Endothelial cell of umbilical vein (primary cell): ENCODE measurements at regions not wholly inside any gene's neighbourhood (a gene's known extent, or its start where the extent isn't known, plus 50 kb on each side); places are given as distances from the start of the nearest gene placed in this dataset.

Experiments
- BruUV-seq: library from RNA; stranded (reverse); fragments of 400-500 nt; replicated peaks from 2 replicates; lab custom pipeline; 2021; lab: Mats Ljungman, UMichigan
- CTCF ChIA-PET: fragments of 300-600, 350-600 bp; sonication (Branson Sonifier 250); formaldehyde crosslinking; loops from one replicate; lab custom pipeline; 2021; ENCODE audit warnings: antibody characterized with exemption, inconsistent platforms; lab: Charles Lee
- POLR2A ChIA-PET: fragments of 300-600, 350-600 bp; sonication (Branson Sonifier 250); formaldehyde crosslinking; loops from one replicate; lab custom pipeline; 2021; ENCODE audit warnings: antibody characterized with exemption, inconsistent platforms; lab: Charles Lee
- DNase-seq: peaks from one replicate; pipeline ENCODE4 v3.0.0-alpha.2; 2011; ENCODE audit warnings: low read depth, low spot score
- FAIRE-seq: peaks from 2 replicates; lab custom pipeline; 2011; peaks lifted over from hg19 to GRCh38; lab: Jason Lieb, UNC
- H2AFZ ChIP-seq: 2 replicates; pipeline ENCODE4 v1.6.0; 2012; ENCODE audit warnings: low read depth, low read length, control low read depth, inconsistent platforms
- H3K27ac ChIP-seq: 2 replicates; pipeline ENCODE4 v1.5.1; 2011; ENCODE audit warnings: low read depth, mild to moderate bottlenecking, control low read depth, low read length, moderate library complexity; ENCODE audit not compliant: insufficient read depth
- H3K27me3 ChIP-seq, 2 experiments: 2 replicates each; pipeline versions ENCODE4 v1.6.0 to v1.6.1; 2011; ENCODE audit warnings: low read length in 2 of 2, mixed read lengths in 1 of 2; ENCODE audit not compliant: control insufficient read depth in 2 of 2, insufficient read depth in 2 of 2
- H3K36me3 ChIP-seq, 2 experiments: 2 replicates in 1 of 2; 3 replicates in 1 of 2; pipeline ENCODE4 v1.5.1; 2011; ENCODE audit warnings: low read length in 2 of 2, mild to moderate bottlenecking in 1 of 2, moderate library complexity in 1 of 2; ENCODE audit not compliant: control insufficient read depth in 2 of 2, insufficient read depth in 2 of 2; ENCODE audit errors: extremely low read depth in 1 of 2
- H3K4me1 ChIP-seq: 3 replicates; pipeline ENCODE4 v1.5.1; 2011; ENCODE audit warnings: mild to moderate bottlenecking, low read length; ENCODE audit not compliant: control insufficient read depth, insufficient read depth; ENCODE audit errors: extremely low read depth
- H3K4me2 ChIP-seq: 2 replicates; pipeline ENCODE4 v1.6.1; 2011; ENCODE audit warnings: low read length, control low read depth, mixed read lengths; ENCODE audit not compliant: insufficient read depth
- H3K4me3 ChIP-seq, 3 experiments: fragments of 200-600 bp in 1 of 3; sonication (generic), shearing (Covaris generic) in 1 of 3; replicated peaks in 1 of 3; 2 replicates each; pipeline ENCODE4 v1.5.1; 2011 to 2016; ENCODE audit warnings: control low read depth in 3 of 3, low read length in 3 of 3, mild to moderate bottlenecking in 2 of 3, inconsistent platforms in 1 of 3, low read depth in 1 of 3, moderate library complexity in 1 of 3; ENCODE audit not compliant: insufficient read depth in 1 of 3
- H3K79me2 ChIP-seq: 2 replicates; pipeline ENCODE4 v1.6.0; 2012; ENCODE audit warnings: low read length, inconsistent platforms; ENCODE audit not compliant: control insufficient read depth, insufficient read depth
- H3K9ac ChIP-seq: replicated peaks from 2 replicates; pipeline ENCODE3; 2011; ENCODE audit warnings: low read length, control low read depth; ENCODE audit not compliant: insufficient read depth; ENCODE audit errors: extremely low read depth
- H3K9me1 ChIP-seq: replicated peaks from 3 replicates; pipeline ENCODE4 v1.6.0; 2011; ENCODE audit warnings: mild to moderate bottlenecking, low read length; ENCODE audit not compliant: control insufficient read depth, insufficient read depth; ENCODE audit errors: extremely low read depth
- H3K9me3 ChIP-seq: replicated peaks from 2 replicates; pipeline ENCODE4 v1.5.1; 2012; ENCODE audit warnings: low read length, inconsistent platforms; ENCODE audit not compliant: control insufficient read depth, insufficient read depth
- H4K20me1 ChIP-seq: replicated peaks from 2 replicates; pipeline ENCODE3; 2011; ENCODE audit warnings: mild to moderate bottlenecking, low read length; ENCODE audit not compliant: control insufficient read depth, insufficient read depth; ENCODE audit errors: extremely low read depth
- CTCF ChIP-seq, 2 donors: IDR thresholded peaks; 1 replicate in 1 of 2; 2 replicates in 1 of 2; pipeline ENCODE4 v1.5.1; 2011; ENCODE audit warnings: low read length in 2 of 2, mild to moderate bottlenecking in 2 of 2, moderate library complexity in 2 of 2, control low read depth in 1 of 2, inconsistent platforms in 1 of 2, low read depth in 1 of 2; ENCODE audit not compliant: insufficient read depth in 1 of 2; ENCODE audit errors: extremely low read depth in 1 of 2
- EZH2 ChIP-seq: IDR thresholded peaks from 2 replicates; pipeline ENCODE4 v1.6.1; 2012; ENCODE audit warnings: borderline replicate concordance, low read depth, mild to moderate bottlenecking, moderate library complexity, low read length, inconsistent platforms; ENCODE audit not compliant: severe bottlenecking
- FOS ChIP-seq: IDR thresholded peaks from 2 replicates; pipeline ENCODE4 v1.6.1; 2011; ENCODE audit warnings: mild to moderate bottlenecking, low read length, moderate library complexity, borderline replicate concordance; ENCODE audit not compliant: insufficient read depth
- GATA2 ChIP-seq: IDR thresholded peaks from 2 replicates; pipeline ENCODE4 v1.7.0; 2011; ENCODE audit warnings: low read depth, mild to moderate bottlenecking, moderate library complexity, mixed read lengths, low read length; ENCODE audit not compliant: insufficient read length, insufficient read depth
- JUN ChIP-seq: IDR thresholded peaks from 2 replicates; pipeline ENCODE4 v1.6.1; 2011; ENCODE audit warnings: borderline replicate concordance, low read depth; ENCODE audit not compliant: insufficient read length, insufficient read depth
- MAX ChIP-seq: IDR thresholded peaks from 2 replicates; pipeline ENCODE4 v1.6.1; 2011; ENCODE audit not compliant: insufficient read depth, insufficient read length
- MYC ChIP-seq: IDR thresholded peaks from one replicate; pipeline ENCODE4 v1.6.1; 2011; ENCODE audit warnings: mild to moderate bottlenecking, low read depth, low read length
- POLR2A ChIP-seq: IDR thresholded peaks from 2 replicates; pipeline ENCODE4 v1.6.1; 2012; ENCODE audit warnings: low read depth, mild to moderate bottlenecking, control low read depth, low read length
- POLR2AphosphoS5 ChIP-seq: IDR thresholded peaks from 2 replicates; pipeline ENCODE4 v1.6.1; 2012; ENCODE audit warnings: low read depth, mild to moderate bottlenecking, control low read depth, low read length, moderate library complexity; ENCODE audit not compliant: insufficient read depth
- dilution Hi-C: fragments of 300-500 bp; cut with MboI; formaldehyde crosslinking; loops from one replicate; pipeline ENCODE4 v1.15.0; 2019; ENCODE audit warnings: low sequenced_read_pairs; ENCODE audit not compliant: extremely low pct_ligation_motif_present
- intact Hi-C: fragments of 100-400 bp; cut with micrococcal nuclease; formaldehyde crosslinking; loops from one replicate; pipeline ENCODE4 v1.10.0; 2022

GRCh38 chr16:64304951-64305350 is 816.9 kb downstream of the CDH11 start:
- Histone ChIP-seq H3K9ac (no peak overlapping the region), H4K20me1 (no peaks in the 10 kb centered on the region), H3K4me3 (no peak overlapping the region), H3K9me1 (no peaks in the 10 kb centered on the region), H3K79me2 (no peaks in the 10 kb centered on the region), H3K9me3 (no peaks in the 10 kb centered on the region), H2AFZ (no peak overlapping the region), H3K27ac (no peak overlapping the region), H3K36me3 (no peaks in the 10 kb centered on the region), H3K27me3 (peaks cover 0 to 2% of the 10 kb centered on the region in 2 experiments), H3K4me2 (no peak overlapping the region), H3K4me1 (no peaks in the 10 kb centered on the region)
- DNase-seq = no peak
- dilution Hi-C loops = no loop called here
- ChIA-PET POLR2A (no interaction called here), CTCF (no interaction called here)
- no TSS peak for BruUV-seq
- intact Hi-C loops = no loop called here
- TF ChIP-seq MAX (no peak), GATA2 (no peak), JUN (no peak), FOS (no peak), EZH2 (no peak), MYC (no peak), POLR2A (no peak), POLR2AphosphoS5 (no peak), CTCF (IDR thresholded peaks at IDR 0.05; ENCODE audit: extremely low read depth in 1 of 2, insufficient read depth in 1 of 2, low read depth in 1 of 2, low read length in 2 of 2) (no peak)
- FAIRE-seq = no peak
